ENCODE measurements at regions not wholly inside any gene's neighbourhood (a gene's known extent, or its start where the extent isn't known, plus 50 kb on each side); places are given as distances from the start of the nearest gene placed in this dataset.

DNA sequence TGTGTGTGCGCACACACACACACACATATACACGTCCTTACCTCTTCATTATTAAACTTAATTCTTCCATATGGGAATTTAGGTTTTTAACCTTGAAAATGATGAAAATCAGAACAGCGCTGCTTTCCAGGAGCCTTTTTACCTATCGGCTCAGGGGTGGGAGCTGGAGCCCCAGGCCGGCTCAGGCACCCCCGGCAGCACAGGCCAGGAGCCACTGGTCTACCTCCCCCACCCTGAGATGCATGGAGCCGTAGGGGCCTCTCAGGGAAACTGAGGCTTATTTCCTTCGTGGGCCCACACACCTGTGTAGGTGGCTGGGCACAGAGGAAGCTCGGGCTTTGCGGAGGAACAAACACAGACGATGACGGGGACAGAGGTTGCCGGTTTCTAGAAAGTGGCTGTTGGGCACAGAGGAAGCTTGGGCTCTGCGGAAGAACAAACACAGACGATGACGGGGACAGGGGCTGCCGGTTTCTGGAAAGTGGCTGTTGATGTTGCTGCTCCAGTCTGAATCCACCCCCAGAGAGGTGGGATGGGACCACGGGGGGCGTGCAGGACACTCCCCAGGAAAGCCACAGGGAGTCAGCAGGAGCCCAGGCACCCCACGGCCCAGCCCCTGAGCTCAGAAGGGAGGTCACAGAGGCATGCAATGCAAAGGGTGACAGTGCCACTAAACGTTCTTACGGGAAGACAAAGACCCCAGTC is 149.4 kb downstream of the BRD1 start:
- Histone ChIP-seq H3K27me3 (replicated peaks; ENCODE audit: insufficient read depth, low read length) (peaks cover 78% of the 10 kb centered on the region), H3F3A (ENCODE audit: insufficient read depth, low read length) (no peaks in the 10 kb centered on the region), H3K9ac (ENCODE audit: low read length) (no peak overlapping the region), H3K4me3 (ENCODE audit: low read length) (no peak overlapping the region), H3K4me1 (ENCODE audit: low read length) (no peaks in the 10 kb centered on the region), H3K79me2 (ENCODE audit: low read length) (no peaks in the 10 kb centered on the region), H4K20me1 (ENCODE audit: insufficient read depth, low read length) (no peaks in the 10 kb centered on the region), H3K9me3 (replicated peaks; ENCODE audit: insufficient read depth, low read length) (no peaks in the 10 kb centered on the region), H3K4me2 (ENCODE audit: low read depth, low read length) (no peak overlapping the region), H3K27ac (ENCODE audit: low read length) (no peak overlapping the region), H2AFZ (ENCODE audit: low read length) (no peak overlapping the region), H3K9me2 (replicated peaks; ENCODE audit: insufficient read depth, low read length) (no peaks in the 10 kb centered on the region), H3K36me3 (replicated peaks; ENCODE audit: insufficient read depth, low read length) (no peaks in the 10 kb centered on the region)
- DNase-seq = no peak
- no peak for TF ChIP-seq EZH2phosphoT487 (IDR thresholded peaks at IDR 0.05; ENCODE audit: low read length)
- TF ChIP-seq EZH2 (optimal IDR thresholded peaks at IDR 0.05; ENCODE audit: low read depth, low read length) = no peak
- TF ChIP-seq, protein P1, sequence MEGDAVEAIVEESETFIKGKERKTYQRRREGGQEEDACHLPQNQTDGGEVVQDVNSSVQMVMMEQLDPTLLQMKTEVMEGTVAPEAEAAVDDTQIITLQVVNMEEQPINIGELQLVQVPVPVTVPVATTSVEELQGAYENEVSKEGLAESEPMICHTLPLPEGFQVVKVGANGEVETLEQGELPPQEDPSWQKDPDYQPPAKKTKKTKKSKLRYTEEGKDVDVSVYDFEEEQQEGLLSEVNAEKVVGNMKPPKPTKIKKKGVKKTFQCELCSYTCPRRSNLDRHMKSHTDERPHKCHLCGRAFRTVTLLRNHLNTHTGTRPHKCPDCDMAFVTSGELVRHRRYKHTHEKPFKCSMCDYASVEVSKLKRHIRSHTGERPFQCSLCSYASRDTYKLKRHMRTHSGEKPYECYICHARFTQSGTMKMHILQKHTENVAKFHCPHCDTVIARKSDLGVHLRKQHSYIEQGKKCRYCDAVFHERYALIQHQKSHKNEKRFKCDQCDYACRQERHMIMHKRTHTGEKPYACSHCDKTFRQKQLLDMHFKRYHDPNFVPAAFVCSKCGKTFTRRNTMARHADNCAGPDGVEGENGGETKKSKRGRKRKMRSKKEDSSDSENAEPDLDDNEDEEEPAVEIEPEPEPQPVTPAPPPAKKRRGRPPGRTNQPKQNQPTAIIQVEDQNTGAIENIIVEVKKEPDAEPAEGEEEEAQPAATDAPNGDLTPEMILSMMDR (IDR thresholded peaks at IDR 0.05; ENCODE audit: low read length) = no peak

GRCh38 chr22:49677495-49677889 is 150.2 kb downstream of the BRD1 start:
- Histone ChIP-seq H3K27ac (ENCODE audit: low read length) (no peak overlapping the region), H3K4me1 (ENCODE audit: low read length) (no peaks in the 10 kb centered on the region), H3K4me2 (ENCODE audit: low read depth, low read length) (no peak overlapping the region), H3K36me3 (replicated peaks; ENCODE audit: insufficient read depth, low read length) (no peaks in the 10 kb centered on the region), H2AFZ (ENCODE audit: low read length) (no peak overlapping the region), H4K20me1 (ENCODE audit: insufficient read depth, low read length) (no peaks in the 10 kb centered on the region), H3K9me3 (replicated peaks; ENCODE audit: insufficient read depth, low read length) (no peaks in the 10 kb centered on the region), H3K9ac (ENCODE audit: low read length) (no peak overlapping the region), H3K9me2 (replicated peaks; ENCODE audit: insufficient read depth, low read length) (no peaks in the 10 kb centered on the region), H3K79me2 (ENCODE audit: low read length) (no peaks in the 10 kb centered on the region), H3K27me3 (replicated peaks; ENCODE audit: insufficient read depth, low read length) (peaks cover 79% of the 10 kb centered on the region), H3K4me3 (ENCODE audit: low read length) (no peak overlapping the region), H3F3A (ENCODE audit: insufficient read depth, low read length) (no peaks in the 10 kb centered on the region)
- no peak for TF ChIP-seq EZH2 (optimal IDR thresholded peaks at IDR 0.05; ENCODE audit: low read depth, low read length)
- TF ChIP-seq EZH2phosphoT487 (IDR thresholded peaks at IDR 0.05; ENCODE audit: low read length) = no peak
- TF ChIP-seq, protein P1 (IDR thresholded peaks at IDR 0.05; ENCODE audit: low read length) = no peak
- no peak for DNase-seq

GRCh38 chr22:49676783-49677494 is 150.7 kb downstream of the BRD1 start:
- H3K9me2 ChIP-seq (replicated peaks; ENCODE audit: insufficient read depth, low read length) = no peaks in the 10 kb centered on the region
- DNase-seq = no peak
- no peaks in the 10 kb centered on the region for H4K20me1 ChIP-seq (ENCODE audit: insufficient read depth, low read length)
- H2AFZ ChIP-seq (ENCODE audit: low read length) = no peak overlapping the region
- TF ChIP-seq, protein P1 (IDR thresholded peaks at IDR 0.05; ENCODE audit: low read length) = no peak
- TF ChIP-seq EZH2 (optimal IDR thresholded peaks at IDR 0.05; ENCODE audit: low read depth, low read length) = no peak
- H3K79me2 ChIP-seq (ENCODE audit: low read length) = no peaks in the 10 kb centered on the region
- H3F3A ChIP-seq (ENCODE audit: insufficient read depth, low read length) = no peaks in the 10 kb centered on the region
- peaks cover 76% of the 10 kb centered on the region for H3K27me3 ChIP-seq (replicated peaks; ENCODE audit: insufficient read depth, low read length)
- no peak overlapping the region for H3K27ac ChIP-seq (ENCODE audit: low read length)
- no peak overlapping the region for H3K9ac ChIP-seq (ENCODE audit: low read length)
- H3K4me1 ChIP-seq (ENCODE audit: low read length) = no peaks in the 10 kb centered on the region
- H3K4me3 ChIP-seq (ENCODE audit: low read length) = no peak overlapping the region
- H3K4me2 ChIP-seq (ENCODE audit: low read depth, low read length) = no peak overlapping the region
- H3K36me3 ChIP-seq (replicated peaks; ENCODE audit: insufficient read depth, low read length) = no peaks in the 10 kb centered on the region
- no peaks in the 10 kb centered on the region for H3K9me3 ChIP-seq (replicated peaks; ENCODE audit: insufficient read depth, low read length)

Data from MM.1S (cell line).